ENCODE measurements at regions not wholly inside any gene's neighbourhood (a gene's known extent, or its start where the extent isn't known, plus 50 kb on each side); places are given as distances from the start of the nearest gene placed in this dataset.
"Not testable (repeated sequence)": the region's sequence is repeated elsewhere in the genome, so short reads cannot be mapped to it uniquely, and the experiment has no call there.

GRCh38 chr6:9831783-9832182 lies 583.1 kb downstream of the TFAP2A start:
- no peak for DNase-seq (ENCODE audit: low spot score)

- no peak for DNase-seq (ENCODE audit: low spot score)
Measured at GRCh38 chr6:9830808-9831207, 584.1 kb downstream of the TFAP2A start.

DNA sequence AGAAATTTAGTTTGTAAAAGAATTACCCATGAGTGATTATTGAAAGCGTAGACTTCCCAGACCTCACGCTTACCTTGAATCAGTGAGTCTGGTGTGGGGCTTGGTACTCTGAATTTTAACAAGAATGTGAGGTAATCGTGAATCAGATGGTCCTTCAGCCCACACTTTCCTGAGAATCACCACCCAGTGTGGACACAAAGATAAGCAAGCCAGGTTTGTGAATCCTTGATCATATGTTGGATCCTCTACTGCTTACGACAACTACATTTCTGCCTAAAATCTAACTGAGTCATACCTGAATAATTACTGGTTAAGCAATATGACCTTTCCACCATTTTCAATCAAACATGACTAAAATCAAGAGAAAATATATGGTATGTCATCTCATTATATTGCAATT lies 589.3 kb downstream of the TFAP2A start:
- no peak for DNase-seq (ENCODE audit: low spot score)

DNA sequence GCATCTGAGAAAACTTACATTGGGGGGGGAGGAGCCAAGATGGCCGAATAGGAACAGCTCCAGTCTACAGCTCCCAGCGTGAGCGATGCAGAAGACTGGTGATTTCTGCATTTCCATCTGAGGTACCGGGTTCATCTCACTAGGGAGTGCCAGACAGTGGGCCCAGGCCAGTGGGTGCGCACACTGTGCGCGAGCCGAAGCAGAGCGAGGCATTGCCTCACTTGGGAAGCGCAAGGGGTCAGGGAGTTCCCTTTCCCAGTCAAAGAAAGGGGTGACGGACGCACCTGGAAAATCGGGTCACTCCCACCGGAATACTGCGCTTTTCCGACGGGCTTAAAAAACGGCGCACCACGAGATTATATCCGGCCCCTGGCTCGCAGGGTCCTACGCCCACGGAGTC lies 604.1 kb downstream of the TFAP2A start:
- not testable (repeated sequence) for DNase-seq (ENCODE audit: low spot score)

DNA sequence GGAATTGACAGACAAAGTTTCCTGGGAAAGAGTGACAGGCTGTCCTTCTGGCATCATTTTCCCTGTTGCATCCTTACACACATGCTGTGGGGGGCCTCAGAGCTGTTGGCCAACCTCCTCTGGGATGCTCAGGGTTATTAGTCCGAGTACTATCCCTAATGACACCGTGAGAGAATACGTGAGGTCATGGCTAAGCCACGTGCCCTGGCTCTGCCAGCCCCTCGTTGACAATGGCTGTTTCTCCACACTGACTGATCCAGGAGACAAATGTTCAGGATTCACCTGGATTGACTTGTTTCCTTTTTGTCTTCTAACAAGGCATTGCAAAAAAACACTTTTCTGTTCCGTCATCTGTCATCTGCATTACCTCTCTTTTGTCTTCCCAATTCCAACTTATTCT lies 604.6 kb downstream of the TFAP2A start:
- DNase-seq (ENCODE audit: low spot score): no peak

DNA sequence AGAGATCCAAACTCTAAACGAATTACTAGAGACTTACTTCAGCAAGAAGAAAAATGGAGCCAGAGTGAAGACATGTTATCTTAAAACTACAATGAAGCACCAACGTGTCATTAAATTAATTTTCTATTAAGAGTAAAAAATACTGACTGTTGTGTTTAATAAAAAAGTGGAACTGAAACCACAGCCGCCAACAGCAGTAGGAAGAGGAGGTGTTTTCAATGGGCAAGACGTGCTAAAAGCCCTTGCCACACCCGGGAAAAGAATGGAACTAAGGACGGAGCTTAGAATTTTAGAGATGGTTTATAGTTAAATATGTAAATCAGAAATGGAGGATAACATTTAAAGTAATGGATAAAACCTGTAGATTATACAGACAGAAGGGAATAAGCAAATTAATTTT lies 608.7 kb downstream of the TFAP2A start:
- no peak for DNase-seq (ENCODE audit: low spot score)

- DNase-seq (ENCODE audit: low spot score): no peak
Measured at GRCh38 chr6:9801249-9801754, 613.6 kb downstream of the TFAP2A start.

DNA sequence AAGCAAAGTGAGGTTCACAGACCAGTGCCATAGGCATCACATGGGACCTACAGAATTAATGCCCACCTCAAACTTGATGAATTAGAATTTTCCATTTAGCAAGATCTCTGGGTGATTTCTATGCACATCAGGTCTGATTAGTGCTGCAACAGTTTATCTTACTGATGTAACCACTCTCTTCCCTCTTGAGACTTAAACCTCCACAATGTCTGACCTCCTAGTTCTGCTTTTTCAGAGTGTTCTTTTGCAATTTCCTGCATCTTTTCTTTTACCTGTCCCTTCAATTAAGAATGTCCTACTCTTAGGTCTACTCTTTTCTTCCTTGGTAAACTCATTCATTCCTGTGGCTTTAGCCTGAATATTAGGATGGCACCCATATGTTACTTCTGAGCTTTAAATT lies 615.3 kb downstream of the TFAP2A start:
- DNase-seq (ENCODE audit: low spot score): no peak

GRCh38 chr6:9796827-9797226 lies 618.0 kb downstream of the TFAP2A start:
- DNase-seq (ENCODE audit: low spot score): no peak

DNA sequence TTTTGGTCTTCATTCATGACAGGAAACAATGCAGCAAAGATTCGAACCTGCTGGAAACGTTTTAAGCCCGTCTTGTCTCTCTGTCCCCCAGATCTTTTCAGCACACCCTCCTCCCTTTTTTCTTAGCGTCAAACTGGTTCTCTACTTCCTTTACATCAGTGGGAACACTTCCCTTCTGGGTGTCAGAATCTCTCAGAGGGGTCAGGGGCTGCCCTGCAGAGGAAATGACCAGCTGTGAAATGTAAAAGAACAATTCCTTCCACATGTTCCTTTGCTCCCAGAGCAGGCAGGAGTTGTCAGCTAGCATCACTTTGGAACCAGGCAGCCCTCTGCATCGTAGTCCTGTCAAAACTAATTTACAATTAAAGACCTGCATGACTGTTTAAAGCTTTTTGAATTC lies 619.0 kb downstream of the TFAP2A start:
- no peak for DNase-seq (ENCODE audit: low spot score)

DNA sequence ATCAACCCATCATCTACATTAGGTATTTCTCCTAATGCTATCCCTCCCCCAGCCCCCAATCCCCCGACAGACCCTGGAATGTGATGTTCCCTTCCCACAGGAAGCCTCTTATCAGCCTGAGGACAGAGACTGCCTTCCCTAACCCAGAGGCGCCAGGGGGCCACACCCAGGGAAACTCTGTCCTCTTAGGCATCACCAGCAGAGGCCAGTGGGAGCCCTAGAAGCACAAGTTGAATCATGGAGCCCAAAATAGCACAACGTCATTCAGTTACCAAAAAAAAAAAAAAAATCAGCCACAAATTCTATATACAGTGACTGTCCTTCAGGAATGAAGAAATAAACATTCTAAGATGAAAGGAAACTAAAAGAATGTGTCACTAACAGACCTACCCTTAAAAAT lies 625.7 kb downstream of the TFAP2A start:
- no peak for DNase-seq (ENCODE audit: low spot score)

DNA sequence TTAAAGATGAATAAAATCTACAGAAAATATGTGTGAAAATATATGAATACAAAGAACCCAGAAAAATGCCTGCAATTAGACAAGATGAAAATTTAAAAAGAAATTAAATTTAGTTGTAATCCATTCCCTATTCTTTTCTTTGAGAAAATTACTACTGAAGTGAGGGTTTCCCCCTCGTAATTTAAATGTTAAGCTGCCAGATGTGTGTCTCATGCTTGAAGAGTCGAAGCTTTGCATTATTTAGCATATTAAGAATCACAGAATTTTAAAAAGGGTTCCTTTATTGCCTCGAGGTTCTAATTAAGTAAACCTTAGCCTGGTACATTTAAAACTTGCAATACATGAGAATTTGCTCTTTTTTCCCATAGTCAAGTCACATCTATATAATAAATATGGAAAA lies 630.1 kb downstream of the TFAP2A start:
- no peak for DNase-seq (ENCODE audit: low spot score)

- peak; percentile 40 for DNase-seq (ENCODE audit: low spot score)
Measured at GRCh38 chr6:9783567-9783966, 631.3 kb downstream of the TFAP2A start.

DNA sequence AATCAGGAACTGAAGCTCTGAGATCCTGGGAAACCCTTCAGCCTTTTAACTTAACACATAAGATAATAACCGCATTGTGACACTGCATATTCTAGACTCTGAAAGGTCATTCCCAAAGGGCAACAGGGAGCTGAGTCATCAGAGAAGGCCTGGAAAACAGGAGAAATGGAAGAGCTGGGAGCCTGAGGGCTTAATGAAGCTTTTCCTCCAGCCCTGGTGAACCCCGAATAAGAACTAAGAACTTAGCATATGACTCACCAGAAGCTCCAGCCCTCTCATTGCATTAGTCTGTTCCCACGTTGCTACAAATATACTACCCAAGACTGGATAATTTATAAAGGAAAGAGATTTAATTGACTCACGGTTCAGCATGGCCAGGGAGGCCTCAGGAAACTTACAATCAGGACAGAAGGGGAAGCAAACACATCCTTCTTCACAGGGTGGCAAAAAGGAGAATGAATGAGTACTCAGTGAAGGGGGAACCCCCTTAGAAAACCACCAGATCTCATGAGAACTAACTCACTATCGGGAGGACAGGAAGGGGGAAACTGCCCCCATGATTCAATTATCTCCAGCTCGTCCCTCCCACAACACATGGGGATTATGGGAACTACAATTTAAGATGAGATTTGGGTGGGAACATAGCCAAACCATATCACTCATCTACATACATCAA lies 648.5 kb downstream of the TFAP2A start:
- DNase-seq (ENCODE audit: low spot score): no peak

- no peak for DNase-seq (ENCODE audit: low spot score)
Measured at GRCh38 chr6:9761220-9761619, 653.7 kb downstream of the TFAP2A start.

GRCh38 chr6:9754515-9754914 lies 660.4 kb downstream of the TFAP2A start:
- DNase-seq (ENCODE audit: low spot score): no peak

- DNase-seq (ENCODE audit: low spot score): no peak
Measured at GRCh38 chr6:9745966-9746365, 668.9 kb downstream of the TFAP2A start.

DNA sequence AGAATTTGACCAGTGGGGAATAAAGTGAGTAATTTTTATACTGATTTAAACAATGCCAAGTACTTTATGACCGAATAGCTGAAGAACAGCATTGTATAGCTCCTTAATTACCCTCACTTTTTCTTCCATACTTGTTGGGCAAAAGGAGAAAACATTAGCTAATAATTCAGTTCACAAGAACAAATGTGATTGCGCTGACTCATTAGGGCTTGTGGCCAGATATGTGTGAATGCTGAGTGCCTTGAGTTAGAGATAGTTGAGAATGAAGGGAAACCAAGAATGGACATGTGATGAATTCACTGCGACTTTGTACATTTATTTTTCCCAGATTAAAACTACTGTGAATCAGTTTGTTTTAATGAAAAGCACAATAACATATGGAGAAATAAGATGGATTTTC lies 669.4 kb downstream of the TFAP2A start:
- no peak for DNase-seq (ENCODE audit: low spot score)

GRCh38 chr6:9744119-9744518 lies 670.8 kb downstream of the TFAP2A start:
- DNase-seq (ENCODE audit: low spot score): no peak

GRCh38 chr6:9732056-9732455 lies 682.8 kb downstream of the TFAP2A start:
- no peak for DNase-seq (ENCODE audit: low spot score)

- not testable (repeated sequence) for DNase-seq (ENCODE audit: low spot score)
Measured at GRCh38 chr6:9725776-9726175, 689.1 kb downstream of the TFAP2A start.

DNA sequence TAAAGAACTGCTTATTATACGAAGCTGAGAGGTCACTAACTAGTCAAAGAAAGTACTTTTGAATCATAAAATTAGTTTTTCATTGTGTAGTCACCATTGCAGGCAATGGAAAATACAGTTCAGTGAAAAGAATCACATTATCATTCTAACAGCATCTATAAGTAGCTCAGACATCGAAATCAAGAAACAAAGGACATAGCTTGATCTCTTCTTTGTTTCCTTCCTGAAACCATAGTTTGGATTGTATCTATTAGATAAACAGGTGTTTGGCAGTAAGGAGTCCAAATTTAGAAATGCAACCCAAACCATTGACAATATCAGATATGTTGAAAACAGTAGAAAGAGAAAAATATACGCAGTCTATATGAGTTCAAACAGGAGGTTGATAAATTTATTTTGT lies 697.3 kb downstream of the TFAP2A start:
- no peak for DNase-seq (ENCODE audit: low spot score)

DNA sequence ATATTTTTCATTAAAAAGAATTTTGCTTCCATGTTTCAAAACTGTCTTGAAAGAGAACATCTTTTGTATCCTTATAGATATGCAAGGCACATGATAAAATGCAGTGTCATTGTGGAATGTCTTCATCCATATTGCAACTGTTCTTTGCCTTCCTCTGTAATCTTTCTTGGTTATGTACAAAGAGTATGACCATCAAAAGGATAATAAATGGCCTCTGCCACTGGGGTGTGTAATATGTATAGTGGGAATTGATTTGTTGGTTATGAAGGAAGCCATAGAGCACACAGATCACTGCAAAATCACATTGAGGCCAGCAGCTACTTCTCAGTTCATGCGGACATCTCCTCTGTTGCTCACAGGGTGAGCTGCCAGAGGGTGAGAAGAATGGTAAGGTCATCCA lies 703.5 kb downstream of the TFAP2A start:
- no peak for DNase-seq (ENCODE audit: low spot score)

DNA sequence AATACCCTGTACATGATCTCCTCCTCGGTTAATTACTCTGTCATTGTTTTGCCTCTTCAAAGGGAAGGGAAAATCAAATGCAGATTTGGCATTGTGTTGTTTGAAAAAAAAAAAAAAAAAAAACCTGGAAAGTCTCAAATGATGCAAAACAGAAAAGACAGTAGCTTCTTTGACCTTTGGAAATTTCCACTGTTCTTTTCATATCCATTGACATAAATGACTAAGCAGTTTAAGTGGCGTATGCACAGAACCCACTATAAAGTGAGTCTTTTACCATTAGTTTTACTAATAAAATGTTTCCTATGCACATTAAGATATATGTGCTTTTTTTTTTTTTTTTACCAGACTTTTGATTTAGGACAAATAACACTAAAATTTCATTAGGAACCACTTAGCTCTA lies 704.3 kb downstream of the TFAP2A start:
- no peak for DNase-seq (ENCODE audit: low spot score)
